Fibroblast of the aortic adventitia (primary cell): ENCODE measurements at regions not wholly inside any gene's neighbourhood (a gene's known extent, or its start where the extent isn't known, plus 50 kb on each side); places are given as distances from the start of the nearest gene placed in this dataset.

Experiments
- DNase-seq: peaks from one replicate; pipeline ENCODE4 v3.0.0-alpha.2; 2010; ENCODE audit warnings: low read depth
- H3K4me3 ChIP-seq: 2 replicates; pipeline ENCODE4 v1.5.1; 2011; ENCODE audit warnings: low read depth, mild to moderate bottlenecking, control low read depth, low read length, moderate library complexity
- CTCF ChIP-seq: IDR thresholded peaks from 2 replicates; pipeline ENCODE4 v1.5.1; 2011; ENCODE audit warnings: mild to moderate bottlenecking, low read length, control low read depth, inconsistent platforms; ENCODE audit not compliant: insufficient read depth

GRCh38 chr6:80638213-80639055 is 532.0 kb downstream of the BCKDHB start:
- H3K4me3 ChIP-seq, result no peak overlapping the region
- DNase-seq, result peak; percentile 81
- no peak for TF ChIP-seq CTCF

- no peak overlapping the region for H3K4me3 ChIP-seq
- no peak for TF ChIP-seq CTCF
- peak; percentile 7 for DNase-seq
Measured at GRCh38 chr6:80637312-80637711, 530.8 kb downstream of the BCKDHB start.

DNA sequence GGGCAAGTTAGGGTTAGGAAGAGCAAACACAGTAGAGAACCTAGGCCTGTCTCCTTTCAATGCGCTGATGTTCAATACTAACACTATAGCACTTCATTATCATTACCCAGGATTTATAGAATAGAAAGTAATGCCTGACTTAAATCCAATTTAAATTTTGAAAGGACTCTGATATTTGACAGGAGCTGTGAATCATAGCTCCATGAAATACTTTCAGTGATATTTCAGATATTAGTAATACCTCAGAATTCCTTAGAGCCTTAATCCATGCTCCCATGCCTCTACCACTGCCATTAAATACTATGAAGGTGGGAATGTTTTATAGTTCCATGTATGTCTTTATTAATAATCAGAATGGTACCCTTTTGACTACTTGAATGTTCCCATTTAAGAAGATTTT is 530.2 kb downstream of the BCKDHB start:
- DNase-seq, result peak; percentile 15
- TF ChIP-seq CTCF, result no peak
- H3K4me3 ChIP-seq, result no peak overlapping the region

- no peak overlapping the region for H3K4me3 ChIP-seq
- no peak for TF ChIP-seq CTCF
- no peak for DNase-seq
Measured at GRCh38 chr6:80633412-80633811, 526.9 kb downstream of the BCKDHB start.

DNA sequence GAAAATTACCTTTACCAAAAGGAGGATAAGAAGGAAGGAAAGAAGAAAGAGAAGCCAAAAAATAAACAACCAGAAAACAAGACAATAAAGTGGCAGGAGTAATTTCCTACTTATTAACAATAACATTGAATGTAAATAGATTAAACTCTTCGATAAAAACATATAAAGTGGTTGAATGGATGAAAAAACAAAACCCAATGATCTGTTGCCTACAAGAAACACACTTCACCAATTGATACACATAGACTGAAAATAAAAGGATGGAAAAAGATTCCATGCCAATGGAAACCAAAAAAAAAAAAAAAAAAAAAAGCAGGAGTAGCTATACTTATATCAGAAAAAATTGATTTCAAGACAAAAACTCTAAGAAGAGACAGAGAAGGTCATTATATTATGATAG is 518.9 kb downstream of the BCKDHB start:
- H3K4me3 ChIP-seq, result no peak overlapping the region
- no peak for TF ChIP-seq CTCF
- no peak for DNase-seq

GRCh38 chr6:80623066-80623815 is 516.8 kb downstream of the BCKDHB start:
- no peak for TF ChIP-seq CTCF
- no peak for DNase-seq
- no peak overlapping the region for H3K4me3 ChIP-seq
